GM19035 (cell line): ENCODE measurements at regions not wholly inside any gene's neighbourhood (a gene's known extent, or its start where the extent isn't known, plus 50 kb on each side); places are given as distances from the start of the nearest gene placed in this dataset.

Experiments
- ATAC-seq: cut with Tn5 transposase; IDR thresholded peaks from one replicate; pipeline ENCODE4 v1.9.1; 2021; ENCODE audit not compliant: unreplicated experiment

DNA sequence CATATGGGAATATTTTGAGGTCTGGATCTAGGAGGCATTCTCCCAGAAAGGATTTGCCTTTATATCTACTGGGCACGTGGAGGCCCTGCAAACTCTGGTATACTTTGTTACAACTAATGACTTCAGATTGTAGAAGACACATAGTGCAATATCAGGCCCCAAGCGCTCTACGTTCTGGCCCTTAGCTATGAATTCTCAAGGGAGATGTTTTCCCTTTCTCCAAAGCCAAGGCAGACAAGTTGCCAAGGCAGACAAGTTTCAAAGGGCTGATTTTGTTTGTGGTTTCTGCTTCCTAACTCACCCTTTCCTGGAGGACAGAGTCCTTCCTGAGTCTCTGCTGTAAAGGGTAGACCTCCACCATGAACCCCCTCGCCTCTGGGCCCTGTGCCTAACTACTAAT, 99.4 kb upstream of the CTTNBP2 start:
- no peak for ATAC-seq

DNA sequence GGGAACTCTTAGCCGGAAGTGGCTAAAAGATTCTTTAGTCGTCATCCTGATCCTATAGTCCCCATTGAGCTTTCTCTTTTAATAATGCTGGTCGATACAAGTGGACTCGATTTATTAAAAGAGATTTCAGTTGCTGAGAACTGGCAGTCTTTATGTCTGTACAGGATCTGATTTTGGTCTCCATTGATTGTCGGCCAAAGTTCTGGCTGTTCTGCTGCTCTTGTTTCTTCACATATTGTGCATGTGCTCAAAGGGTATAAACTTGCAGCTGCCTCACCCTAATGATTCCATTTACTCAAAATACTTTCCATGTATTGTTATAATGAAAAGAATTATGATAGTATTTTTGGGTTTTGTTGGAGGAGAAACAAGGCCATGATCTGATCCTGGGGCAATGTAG, 100.7 kb upstream of the CTTNBP2 start:
- ATAC-seq, result no peak

DNA sequence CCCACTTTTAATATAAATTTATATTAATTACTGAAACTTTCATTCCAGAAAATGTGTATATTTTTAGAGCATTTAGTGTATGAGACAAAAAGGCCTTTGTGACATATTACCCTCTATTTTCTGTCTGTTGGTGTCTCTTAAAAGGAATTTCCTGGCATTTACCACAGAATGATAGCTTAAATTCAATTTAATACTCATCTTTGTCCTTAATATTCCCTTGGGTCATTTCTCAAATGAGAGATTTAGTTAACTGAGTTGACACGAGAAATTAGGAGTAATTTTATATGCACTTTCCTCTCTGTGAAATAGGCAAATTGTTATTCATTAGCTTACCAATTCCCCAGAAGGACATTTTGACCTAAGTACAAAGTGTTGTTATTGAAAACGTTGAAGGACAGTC, 101.7 kb upstream of the CTTNBP2 start:
- ATAC-seq, result no peak

DNA sequence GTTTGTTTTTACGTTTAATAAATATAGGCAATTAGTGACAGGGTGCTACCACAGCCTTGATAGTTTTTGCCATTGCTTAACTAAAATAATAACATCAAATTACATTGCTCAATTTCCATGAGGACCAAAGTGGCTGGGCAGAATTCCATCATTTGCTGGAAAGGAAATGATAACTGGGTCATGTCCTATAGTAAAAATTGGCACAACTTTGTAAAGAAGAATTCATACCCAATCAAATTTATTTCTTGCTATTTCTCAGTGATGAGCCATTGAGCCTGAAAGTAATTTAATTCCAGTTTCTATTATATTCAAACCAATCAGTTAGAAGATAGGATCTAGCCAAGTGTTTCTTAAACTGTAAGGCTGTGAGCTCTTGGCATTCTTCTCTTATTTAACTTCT, 102.2 kb upstream of the CTTNBP2 start:
- ATAC-seq, result no peak

DNA sequence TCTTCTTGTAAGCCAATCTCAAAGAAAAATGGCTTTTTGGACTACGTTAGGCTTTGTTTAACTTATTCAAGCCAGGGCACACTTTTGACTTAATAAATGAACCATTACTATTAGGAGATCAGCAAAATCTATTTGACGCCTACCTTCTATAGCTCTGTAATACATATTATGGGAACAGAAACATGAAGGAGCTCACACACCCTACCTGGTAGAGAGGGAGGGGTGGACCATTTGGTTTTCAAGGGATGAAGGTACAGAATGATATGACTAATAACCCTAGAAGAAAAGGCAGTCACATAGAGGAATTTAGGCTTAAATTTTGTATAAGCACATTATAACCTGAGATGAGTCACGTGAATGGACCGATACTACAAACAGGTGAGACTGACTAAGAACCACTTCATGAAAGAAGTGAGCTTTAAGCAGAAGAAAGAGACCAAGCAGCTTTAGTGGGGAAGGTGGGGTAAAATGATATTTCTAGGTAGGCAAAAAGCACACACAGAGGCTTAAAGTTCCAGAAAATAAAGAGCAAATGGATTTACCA, 106.8 kb upstream of the CTTNBP2 start:
- no peak for ATAC-seq

DNA sequence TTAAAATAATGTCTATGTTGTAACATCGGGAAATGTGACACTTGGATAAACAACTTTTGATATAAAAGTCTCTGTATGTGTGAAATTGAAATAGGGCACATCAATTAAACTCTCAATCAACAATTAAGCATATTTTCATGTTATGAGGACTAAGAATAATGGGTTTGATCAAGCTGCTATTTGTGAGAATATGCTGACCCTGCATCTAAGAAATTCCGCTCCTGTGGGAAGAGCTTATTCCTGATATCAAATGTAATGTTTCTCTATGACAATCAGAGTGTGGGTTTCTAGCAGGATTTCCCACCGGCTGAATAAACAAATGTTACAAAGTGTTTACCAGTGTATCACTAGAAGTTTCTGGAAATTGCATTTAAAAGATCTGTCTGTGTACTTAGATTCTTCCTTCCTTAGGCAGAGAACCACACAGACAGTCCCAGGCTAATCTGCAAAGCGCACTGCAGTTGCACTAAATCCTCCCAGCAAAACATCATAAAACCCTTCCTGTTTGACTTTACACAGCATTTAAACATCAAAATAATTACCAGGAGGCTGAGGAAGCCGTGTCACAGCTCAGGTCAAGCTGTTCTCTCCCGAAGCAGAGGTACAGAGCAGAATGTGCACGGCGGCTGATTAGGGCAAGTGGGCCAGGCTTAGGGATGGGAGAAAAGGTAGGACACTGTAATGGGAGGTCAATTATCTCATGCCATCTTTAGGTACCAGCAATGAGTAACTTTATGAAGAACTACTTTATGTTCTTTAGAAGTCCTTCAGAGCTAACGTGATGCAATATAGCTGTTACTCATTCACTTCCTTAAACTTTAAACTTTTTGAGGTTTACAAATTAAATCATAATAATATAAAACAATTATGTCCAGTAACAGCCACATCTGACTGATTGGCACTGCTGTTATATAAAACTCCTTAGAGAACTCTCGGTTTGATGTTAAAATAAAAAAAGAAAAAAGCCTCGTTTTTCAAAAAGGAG, 109.1 kb upstream of the CTTNBP2 start:
- ATAC-seq, result no peak

DNA sequence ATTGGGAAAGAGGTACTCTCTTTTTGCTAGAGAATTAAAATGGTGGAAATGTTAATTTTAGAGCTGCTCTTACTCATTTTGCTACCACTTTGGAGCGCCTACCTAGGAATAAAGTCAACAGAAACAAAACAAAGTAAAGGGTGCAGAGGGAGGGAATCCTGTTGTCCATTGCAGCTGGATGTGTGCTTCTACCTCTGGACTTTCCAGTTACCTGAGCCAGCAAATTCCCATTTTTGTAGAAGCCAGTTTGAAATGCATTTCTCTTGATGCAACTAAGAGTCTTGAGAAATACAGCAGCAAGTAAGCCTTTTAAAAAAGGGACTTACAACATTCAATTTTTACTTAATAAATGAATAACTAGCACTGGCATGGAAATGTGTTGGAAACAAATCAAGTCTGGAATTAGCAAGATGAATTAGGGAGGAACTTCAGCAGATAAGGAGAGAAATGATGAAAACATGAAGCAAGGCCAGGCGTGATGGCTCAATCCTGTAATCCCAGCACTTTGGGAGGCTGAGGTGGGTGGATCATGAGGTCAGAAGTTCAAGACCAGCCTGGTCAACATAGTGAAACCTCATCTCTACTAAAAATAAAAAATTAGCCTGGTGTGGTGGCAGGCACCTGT, 113.5 kb upstream of the CTTNBP2 start:
- no peak for ATAC-seq

DNA sequence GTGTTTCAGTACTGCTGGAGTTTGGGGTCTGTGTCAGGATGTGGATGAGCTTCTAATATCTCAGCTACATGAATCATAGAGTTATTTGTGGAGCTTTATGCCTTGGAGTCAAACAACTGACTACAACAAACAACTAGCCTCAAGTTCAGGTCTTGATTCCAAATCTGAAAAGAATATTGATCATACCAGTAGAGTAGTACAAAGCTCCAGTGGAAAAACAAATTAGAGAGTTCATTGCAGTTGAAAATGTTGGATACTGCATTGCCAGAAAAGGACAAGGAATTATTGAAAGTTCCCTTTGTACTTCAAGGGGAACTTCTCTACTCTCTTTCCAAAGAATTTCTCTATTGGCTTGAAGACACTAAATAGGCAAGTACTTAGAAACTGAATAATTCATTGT, 117.6 kb upstream of the CTTNBP2 start:
- no peak for ATAC-seq

DNA sequence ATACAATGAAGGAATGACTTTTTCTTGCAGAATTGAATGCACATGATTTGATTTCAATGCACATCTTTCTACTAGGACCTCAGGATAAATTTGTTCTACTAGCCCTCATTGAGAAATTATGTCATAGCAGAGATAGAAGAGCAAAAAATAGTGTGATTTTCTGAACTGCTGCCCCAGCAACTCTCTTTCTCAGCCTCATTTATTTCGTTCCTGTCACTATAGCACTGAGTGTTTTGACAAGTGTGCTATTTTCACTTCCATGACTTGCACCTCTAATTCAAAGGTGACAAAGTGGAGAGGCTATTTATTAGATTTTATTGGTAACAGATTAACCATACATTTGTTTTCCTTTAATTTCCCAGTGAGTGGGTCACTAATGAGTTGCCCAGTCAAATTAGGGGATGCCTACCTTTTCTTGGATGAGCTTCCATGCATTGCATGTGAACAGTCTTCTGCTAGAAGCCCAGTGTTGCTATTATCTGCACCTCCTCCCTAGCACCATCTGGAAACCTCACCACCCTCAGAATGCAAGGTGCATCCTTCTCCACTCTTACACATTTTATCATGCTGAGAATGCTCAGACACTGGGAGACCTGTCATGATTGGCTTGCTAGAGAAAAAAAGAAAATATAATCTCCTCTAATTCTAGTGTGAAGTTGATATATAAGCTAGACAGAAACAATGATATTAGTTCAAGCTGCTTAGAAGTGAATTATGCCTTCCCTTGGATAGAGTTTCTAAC, 119.6 kb upstream of the CTTNBP2 start:
- ATAC-seq, result no peak

DNA sequence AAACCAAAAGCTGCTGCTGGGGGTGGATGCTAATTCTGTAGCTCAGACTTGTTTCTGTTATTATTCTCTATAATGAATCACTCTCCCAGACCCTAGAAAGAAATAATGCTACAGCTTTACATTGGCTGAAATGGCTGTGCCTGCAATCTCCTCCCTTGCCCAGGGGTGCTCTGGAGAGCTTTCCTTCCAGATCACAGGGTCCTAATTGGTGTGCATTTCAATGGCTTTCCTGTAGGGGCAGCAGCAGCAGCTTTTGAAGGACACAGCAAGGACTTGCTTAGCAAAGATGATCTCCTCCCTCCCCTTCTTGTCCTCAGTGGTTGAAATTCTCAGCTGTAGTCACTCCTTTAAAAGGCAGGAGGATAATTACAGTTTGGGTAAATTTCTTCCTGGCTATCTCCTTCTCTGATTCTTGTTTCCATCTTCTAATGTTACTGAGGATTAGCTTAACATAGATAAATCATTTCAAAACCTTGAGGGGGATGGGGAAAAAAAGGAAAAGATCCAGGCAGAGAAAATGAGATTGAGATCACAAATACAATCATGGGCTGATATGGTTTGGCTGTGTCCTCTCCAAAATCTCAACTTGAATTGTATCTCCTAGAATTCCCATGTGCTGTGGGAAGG, 120.2 kb upstream of the CTTNBP2 start:
- ATAC-seq, result peak; percentile 99

DNA sequence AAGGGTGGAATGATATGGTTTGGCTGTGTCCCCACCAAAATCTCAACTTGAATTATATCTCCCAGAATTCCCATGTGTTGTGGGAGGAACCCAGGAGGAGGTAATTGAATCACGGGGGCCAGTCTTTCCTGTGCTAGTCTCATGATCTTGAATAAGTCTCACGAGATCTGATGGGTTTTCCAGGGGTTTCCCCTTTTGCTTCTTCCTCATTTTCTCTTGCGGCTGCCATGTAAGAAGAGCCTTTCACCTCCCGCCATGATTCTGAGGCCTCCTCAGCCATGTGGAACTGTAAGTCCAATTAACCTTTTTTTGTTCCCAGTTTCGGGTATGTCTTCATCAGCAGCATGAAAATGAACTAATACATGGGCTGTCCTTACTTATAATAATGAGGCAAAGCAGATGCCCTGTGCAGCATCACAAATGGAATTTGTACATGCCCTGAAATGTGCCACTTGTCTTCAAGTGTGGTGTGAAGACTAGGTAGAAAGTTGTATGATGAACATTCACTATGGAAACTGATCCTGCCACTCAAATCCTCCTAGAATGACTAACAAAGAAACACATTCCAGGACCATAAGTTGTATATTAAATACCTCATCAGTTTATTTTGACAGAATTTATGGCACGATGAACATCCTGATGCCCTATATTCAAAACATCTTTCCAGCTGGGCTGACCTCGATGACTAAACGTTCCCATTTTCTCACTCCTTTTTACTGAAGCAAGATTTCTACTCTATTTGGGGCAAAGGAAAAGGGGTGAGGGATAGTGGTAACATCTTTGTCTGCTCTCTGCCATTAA, 122.8 kb upstream of the CTTNBP2 start:
- ATAC-seq, result no peak

DNA sequence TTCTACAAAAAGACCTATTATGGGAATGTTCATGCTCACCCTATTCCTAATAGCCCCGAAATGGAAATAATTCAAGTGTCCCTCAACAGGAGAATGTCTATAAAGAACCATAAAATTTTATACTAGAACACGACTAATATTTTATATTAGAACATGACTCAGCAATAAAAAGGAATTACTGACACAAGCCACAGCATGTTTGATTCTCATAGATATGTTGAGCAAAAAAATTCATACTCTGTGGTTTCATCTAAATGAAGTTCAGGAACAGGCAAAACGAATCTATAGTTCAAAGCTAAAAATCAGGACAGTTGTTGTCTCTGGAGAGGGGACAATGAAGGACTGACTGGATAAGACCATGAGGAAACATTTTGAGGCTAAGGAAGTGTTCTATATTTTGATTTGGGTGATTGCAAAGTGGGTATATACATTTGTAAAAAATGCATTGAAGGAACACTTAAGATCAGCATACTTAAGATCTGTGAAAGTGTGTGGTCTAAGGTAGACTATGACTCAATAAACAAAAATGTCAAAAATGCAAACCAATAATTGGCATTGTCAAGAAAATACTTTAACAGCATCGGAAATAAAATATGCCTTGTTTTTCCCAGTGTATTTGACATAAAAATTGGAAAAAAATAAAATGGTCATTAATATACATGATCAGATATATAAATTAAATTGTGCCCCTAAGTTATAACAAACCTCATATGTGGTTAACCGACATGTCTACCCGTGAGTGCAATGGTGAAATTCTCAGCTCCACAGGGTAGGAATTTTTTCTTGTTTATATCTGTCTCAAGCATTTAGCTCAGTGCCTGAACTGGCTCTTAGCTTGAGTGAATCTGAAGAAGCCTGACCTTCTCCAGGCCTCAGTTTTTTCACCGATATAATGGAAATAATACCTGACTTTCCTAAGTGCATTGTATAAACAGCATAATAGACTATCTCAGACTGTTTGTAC, 124.9 kb upstream of the CTTNBP2 start:
- ATAC-seq, result no peak

DNA sequence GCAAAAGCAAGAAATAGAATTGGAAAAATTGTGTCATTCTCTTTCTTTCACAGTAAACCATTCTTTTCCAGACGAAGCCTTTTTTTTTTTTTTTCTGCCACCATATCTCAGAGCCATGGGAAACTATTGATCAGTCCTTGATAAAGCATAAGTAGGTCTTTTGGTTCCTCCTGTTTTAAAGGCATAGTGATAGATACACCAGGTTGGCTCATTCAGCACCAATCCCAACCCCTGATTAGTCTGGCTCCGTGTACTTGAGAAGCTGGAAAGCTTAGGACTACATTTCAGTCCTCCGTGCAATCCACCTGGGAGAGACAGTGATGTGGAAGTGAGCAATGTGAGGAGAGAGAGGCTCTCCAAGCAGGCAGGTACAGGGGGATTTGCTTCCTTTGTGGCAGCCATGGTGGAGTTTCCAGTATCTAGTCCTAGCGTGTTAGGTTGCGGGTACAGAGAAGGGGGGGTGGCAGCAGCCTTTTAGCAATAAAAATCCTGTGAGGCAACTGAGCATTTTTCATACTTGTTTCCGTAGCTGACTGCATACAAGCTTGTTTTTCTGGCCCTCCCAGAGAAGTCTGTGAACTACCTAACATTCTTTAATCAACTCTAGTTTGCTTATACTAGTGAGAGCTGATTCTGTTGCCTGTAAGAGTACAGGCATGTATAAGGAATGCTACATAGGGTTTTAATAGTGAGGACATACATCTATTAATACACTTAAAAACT, 127.4 kb upstream of the CTTNBP2 start:
- no peak for ATAC-seq

DNA sequence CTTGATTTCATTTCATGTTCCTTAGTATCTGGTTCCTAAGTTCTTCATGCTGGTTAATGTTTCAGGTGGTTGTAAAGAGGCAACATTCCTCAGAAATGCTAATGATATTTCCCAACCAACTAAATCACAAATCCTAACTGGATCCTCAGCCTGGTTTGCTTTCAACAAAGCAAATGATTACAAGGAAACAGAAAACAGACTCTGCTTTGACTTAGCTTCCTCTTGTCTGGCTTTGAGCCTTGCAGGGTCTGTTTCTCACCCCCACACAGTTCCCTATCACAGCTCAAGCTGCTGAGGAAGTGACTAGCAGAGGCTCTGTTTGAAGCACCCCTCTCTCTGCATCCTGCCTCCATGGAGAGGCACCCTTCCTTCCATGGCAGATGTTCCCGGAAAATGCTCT, 130.2 kb upstream of the CTTNBP2 start:
- ATAC-seq, result no peak

DNA sequence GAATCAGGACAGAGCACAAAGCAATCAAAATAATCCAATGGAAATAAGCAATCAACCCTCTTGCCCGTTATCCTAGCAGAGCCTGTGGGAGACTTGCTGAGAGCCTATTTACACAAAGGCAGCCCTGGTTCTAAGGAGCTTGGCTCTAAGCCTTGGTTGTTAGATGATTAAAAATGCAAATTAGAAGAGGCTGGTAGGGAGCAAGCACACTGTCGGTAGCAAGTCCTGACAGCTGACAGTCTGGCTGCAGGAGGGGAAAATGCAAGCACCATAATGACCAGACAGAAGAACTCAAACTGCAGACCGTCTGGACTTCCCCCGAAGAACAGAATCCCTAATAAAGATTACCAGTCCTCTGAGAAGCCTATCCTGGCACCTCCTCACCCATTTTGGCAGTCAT, 131.8 kb upstream of the CTTNBP2 start:
- no peak for ATAC-seq

DNA sequence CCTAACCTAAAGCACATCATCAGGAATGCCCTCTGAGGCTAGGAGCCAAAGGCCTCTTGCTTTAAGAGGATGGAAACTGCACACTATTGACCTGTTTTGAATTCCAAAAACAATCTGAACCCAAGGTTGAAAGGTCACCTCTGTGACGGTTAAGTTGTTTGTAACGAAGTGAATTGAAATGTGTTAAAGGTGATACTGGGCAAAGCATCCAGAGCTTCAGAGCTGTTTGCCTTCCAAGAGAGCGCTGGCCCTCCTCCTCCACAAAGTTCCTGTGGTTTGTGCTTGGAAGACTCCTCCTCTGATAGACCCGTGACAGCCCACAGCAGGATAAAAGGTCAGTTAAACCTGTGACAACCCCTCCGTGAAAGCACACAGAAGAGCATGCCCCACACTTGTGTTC, 133.7 kb upstream of the CTTNBP2 start:
- no peak for ATAC-seq

DNA sequence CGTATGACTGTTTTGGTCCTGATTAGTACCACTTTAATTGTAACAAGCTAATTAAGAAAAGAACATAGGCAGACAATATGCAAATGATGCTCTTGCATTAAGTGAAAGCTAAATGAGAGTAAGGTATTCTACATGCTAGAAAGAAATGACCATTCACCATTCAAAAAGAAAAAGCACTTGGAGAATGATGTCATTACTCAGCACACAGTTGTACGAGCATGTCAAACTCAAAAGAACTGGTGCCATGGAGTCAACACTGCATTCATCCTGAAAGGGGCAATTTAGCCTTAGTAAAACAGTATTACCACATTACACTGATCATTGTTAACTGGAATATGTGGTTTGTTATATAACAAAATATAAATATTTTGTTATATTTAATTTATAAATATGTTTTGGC, 136.2 kb upstream of the CTTNBP2 start:
- no peak for ATAC-seq

DNA sequence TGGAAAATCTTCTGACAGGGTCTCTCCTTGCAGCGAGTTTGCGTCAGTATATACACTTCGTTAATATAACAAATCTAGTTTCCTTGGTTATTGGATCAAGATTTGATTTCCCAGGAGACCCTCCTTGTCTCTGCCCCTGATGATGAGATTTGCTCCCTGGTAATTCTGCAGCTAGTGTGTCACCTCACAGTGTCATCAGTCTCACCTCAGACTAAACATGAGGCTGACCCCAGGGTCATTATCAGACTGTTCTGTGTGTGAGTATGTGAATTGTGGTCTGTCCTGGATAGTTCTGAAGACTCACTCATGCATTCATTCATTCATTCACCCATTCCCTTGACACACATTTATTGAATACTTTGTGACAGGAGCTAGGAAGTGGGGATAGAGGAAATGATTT, 138.4 kb upstream of the CTTNBP2 start:
- no peak for ATAC-seq
